GM18519 (cell line): ENCODE measurements at regions not wholly inside any gene's neighbourhood (a gene's known extent, or its start where the extent isn't known, plus 50 kb on each side); places are given as distances from the start of the nearest gene placed in this dataset.
"Not testable (repeated sequence)": the region's sequence is repeated elsewhere in the genome, so short reads cannot be mapped to it uniquely, and the experiment has no call there.

Experiments used
- ATAC-seq: cut with Tn5 transposase; IDR thresholded peaks from one replicate; pipeline ENCODE4 v1.9.1; 2021; ENCODE audit warnings: mild to moderate bottlenecking, moderate library complexity; ENCODE audit not compliant: unreplicated experiment, low FRiP score

- no peak for ATAC-seq
Measured at GRCh38 chr4:125573368-125573767, 258.6 kb downstream of the FAT4 start.

- no peak for ATAC-seq
Measured at GRCh38 chr4:125573786-125574185, 259.0 kb downstream of the FAT4 start.

- no peak for ATAC-seq
Measured at GRCh38 chr4:125582302-125582701, 267.5 kb downstream of the FAT4 start.

GRCh38 chr4:125590158-125590557, 275.4 kb downstream of the FAT4 start:
- no peak for ATAC-seq

- ATAC-seq: no peak
Measured at GRCh38 chr4:125591290-125591689, 276.5 kb downstream of the FAT4 start.

GRCh38 chr4:125594056-125594602, 279.4 kb downstream of the FAT4 start:
- ATAC-seq: no peak

- ATAC-seq: not testable (repeated sequence)
Measured at GRCh38 chr4:125605926-125606325, 291.2 kb downstream of the FAT4 start.

GRCh38 chr4:125620066-125620860, 305.5 kb downstream of the FAT4 start:
- no peak for ATAC-seq

- no peak for ATAC-seq
Measured at GRCh38 chr4:125624951-125625350, 310.2 kb downstream of the FAT4 start.

GRCh38 chr4:125626946-125627345, 312.2 kb downstream of the FAT4 start:
- ATAC-seq: no peak

- ATAC-seq: no peak
Measured at GRCh38 chr4:125639182-125639621, 324.4 kb downstream of the FAT4 start.

- no peak for ATAC-seq
Measured at GRCh38 chr4:125641611-125642010, 326.9 kb downstream of the FAT4 start.

GRCh38 chr4:125642645-125643044, 327.9 kb downstream of the FAT4 start:
- no peak for ATAC-seq

- no peak for ATAC-seq
Measured at GRCh38 chr4:125649452-125649851, 334.7 kb downstream of the FAT4 start.

GRCh38 chr4:125650557-125650956, 335.8 kb downstream of the FAT4 start:
- ATAC-seq: no peak

GRCh38 chr4:125651707-125652357, 337.1 kb downstream of the FAT4 start:
- ATAC-seq: not testable (repeated sequence)

- ATAC-seq: no peak
Measured at GRCh38 chr4:125658773-125659172, 344.0 kb downstream of the FAT4 start.

- ATAC-seq: no peak
Measured at GRCh38 chr4:125663896-125664767, 349.4 kb downstream of the FAT4 start.

GRCh38 chr4:125666635-125667034, 351.9 kb downstream of the FAT4 start:
- ATAC-seq: no peak

- ATAC-seq: no peak
Measured at GRCh38 chr4:125676156-125676555, 361.4 kb downstream of the FAT4 start.

- ATAC-seq: no peak
Measured at GRCh38 chr4:125676583-125676982, 361.8 kb downstream of the FAT4 start.
